ENCODE measurements at regions not wholly inside any gene's neighbourhood (a gene's known extent, or its start where the extent isn't known, plus 50 kb on each side); places are given as distances from the start of the nearest gene placed in this dataset.

DNA sequence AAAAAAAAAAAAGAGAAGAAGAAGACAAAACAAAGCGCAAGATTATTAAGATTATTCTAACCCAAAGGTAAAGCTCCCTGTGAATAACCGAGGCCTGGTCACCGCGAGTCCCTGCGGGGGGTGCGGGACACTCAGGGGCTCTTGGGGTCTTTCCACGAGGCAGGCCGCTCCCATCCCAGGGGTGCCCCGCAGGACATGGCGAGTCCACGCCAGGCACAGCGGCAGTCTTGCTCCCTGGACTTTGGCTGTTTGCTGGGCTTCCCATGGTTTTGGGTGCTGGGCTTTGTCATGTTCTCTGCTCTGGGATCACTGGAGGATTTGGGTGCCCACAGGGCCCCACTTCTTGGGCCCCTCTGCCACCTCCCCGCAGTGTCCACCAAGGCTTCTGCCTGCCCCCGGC is 137.4 kb upstream of the TCERG1L start:
- Histone ChIP-seq H3K36me3 (replicated peaks in 1 of 2; ENCODE audit: insufficient read depth in 1 of 2, low read depth in 2 of 2) (no peaks in the 10 kb centered on the region), H3K4me1 (peaks cover 4% of the 10 kb centered on the region), H3K4me3 (no peak overlapping the region), H3K27ac (no peak overlapping the region), H3K9me3 (no peaks in the 10 kb centered on the region), H3K27me3 (no peaks in the 10 kb centered on the region)
- DNase-seq, result no peak
- WGBS, 2 donors, result 88 to 97% methylated on average over 12 to 14 of the region's 14 CpGs
- ATAC-seq, result no peak
- intact Hi-C loops (cut with DNase I), result no loop called here
- TF ChIP-seq, protein P1, sequence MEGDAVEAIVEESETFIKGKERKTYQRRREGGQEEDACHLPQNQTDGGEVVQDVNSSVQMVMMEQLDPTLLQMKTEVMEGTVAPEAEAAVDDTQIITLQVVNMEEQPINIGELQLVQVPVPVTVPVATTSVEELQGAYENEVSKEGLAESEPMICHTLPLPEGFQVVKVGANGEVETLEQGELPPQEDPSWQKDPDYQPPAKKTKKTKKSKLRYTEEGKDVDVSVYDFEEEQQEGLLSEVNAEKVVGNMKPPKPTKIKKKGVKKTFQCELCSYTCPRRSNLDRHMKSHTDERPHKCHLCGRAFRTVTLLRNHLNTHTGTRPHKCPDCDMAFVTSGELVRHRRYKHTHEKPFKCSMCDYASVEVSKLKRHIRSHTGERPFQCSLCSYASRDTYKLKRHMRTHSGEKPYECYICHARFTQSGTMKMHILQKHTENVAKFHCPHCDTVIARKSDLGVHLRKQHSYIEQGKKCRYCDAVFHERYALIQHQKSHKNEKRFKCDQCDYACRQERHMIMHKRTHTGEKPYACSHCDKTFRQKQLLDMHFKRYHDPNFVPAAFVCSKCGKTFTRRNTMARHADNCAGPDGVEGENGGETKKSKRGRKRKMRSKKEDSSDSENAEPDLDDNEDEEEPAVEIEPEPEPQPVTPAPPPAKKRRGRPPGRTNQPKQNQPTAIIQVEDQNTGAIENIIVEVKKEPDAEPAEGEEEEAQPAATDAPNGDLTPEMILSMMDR (IDR thresholded peaks at IDR 0.05), result no peak
- TF ChIP-seq POLR2A (IDR thresholded peaks at IDR 0.05), result no peak

DNA sequence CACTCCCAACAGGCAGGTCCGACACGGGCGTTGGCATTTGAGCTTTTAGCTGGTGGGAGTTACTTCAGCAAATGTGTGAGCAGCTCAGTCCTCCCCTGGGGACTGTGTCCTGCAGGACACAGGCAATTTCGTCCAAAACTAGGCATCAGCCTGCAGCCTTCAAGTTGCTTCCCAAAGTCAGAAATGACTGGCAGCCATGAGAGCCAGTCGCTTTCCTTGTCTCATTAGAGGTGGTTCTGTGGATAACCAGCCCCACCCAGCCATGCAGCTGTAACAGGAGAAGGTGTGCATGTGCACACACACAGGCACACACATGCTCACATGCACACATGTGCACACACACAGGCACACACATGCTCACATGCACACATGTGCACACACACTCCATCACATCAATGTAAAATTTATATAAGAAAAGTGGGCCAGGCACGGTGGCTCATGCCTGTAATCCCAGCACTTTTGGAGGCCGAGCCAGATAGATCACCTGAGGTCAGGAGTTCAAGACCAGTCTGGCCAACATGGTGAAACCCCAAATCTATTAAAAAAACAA is 138.8 kb upstream of the TCERG1L start:
- Histone ChIP-seq H3K4me3 (no peak overlapping the region), H3K27me3 (peaks cover 0 to 9% of the 10 kb centered on the region in 2 donors), H3K9me3 (no peaks in the 10 kb centered on the region), H3K4me1 (peaks cover 6% of the 10 kb centered on the region), H3K36me3 (replicated peaks in 1 of 2; ENCODE audit: insufficient read depth in 1 of 2, low read depth in 2 of 2) (no peaks in the 10 kb centered on the region), H3K27ac (no peak overlapping the region)
- intact Hi-C loops (cut with DNase I), result loop anchor here (10.0 kb wide), 1 partner anchor 335 kb away; no protein-coding TSS in a partner anchor
- no peak for DNase-seq
- ATAC-seq, result no peak
- TF ChIP-seq, protein P1 (IDR thresholded peaks at IDR 0.05), result no peak
- no peak for TF ChIP-seq POLR2A (IDR thresholded peaks at IDR 0.05)
- 70 to 72% methylated on average over 7 of the region's 7 CpGs for WGBS, 2 donors

DNA sequence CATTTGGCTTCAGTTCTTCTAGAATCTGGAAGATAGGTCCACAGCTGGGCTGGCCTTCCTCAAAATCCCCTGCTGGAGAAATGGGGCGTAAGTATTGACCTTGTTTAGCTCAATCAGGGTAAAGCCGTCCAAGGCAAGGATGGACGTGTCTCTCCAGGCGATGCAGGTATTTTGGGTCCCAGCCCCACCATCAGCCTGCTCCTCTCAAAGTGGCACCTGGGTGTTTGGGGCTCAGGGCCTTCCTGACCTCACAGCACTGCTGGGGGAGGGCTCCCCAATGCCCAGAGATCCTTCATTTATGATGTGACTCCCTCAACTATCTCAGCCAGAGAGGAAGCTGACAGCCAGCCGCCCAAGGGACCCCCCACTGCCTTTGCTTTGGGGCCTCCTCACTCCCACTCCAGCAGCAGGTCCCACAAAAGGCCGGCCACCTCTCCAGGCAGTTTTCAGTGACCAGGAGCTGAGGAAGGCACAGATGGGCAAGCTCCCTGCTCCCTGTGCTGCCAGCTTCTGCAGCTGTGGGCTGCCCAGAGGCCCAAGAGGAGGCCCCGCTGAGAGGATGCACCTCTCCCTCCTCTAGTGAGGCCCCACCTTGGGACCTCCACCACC is 140.0 kb upstream of the TCERG1L start:
- TF ChIP-seq POLR2A (IDR thresholded peaks at IDR 0.05), result no peak
- TF ChIP-seq, protein P1 (IDR thresholded peaks at IDR 0.05), result no peak
- ATAC-seq (no peak), DNase-seq (no peak)
- intact Hi-C loops (cut with DNase I), result loop anchor here (10.0 kb wide), 1 partner anchor 333 kb away; no protein-coding TSS in a partner anchor
- Histone ChIP-seq H3K9me3 (no peaks in the 10 kb centered on the region), H3K27ac (no peak overlapping the region), H3K4me3 (no peak overlapping the region), H3K27me3 (peaks cover 0 to 10% of the 10 kb centered on the region in 2 donors), H3K4me1 (peaks cover 6% of the 10 kb centered on the region), H3K36me3 (replicated peaks in 1 of 2; ENCODE audit: insufficient read depth in 1 of 2, low read depth in 2 of 2) (no peaks in the 10 kb centered on the region)
- 67 to 81% methylated on average over 6 of the region's 7 CpGs for WGBS, 2 donors

DNA sequence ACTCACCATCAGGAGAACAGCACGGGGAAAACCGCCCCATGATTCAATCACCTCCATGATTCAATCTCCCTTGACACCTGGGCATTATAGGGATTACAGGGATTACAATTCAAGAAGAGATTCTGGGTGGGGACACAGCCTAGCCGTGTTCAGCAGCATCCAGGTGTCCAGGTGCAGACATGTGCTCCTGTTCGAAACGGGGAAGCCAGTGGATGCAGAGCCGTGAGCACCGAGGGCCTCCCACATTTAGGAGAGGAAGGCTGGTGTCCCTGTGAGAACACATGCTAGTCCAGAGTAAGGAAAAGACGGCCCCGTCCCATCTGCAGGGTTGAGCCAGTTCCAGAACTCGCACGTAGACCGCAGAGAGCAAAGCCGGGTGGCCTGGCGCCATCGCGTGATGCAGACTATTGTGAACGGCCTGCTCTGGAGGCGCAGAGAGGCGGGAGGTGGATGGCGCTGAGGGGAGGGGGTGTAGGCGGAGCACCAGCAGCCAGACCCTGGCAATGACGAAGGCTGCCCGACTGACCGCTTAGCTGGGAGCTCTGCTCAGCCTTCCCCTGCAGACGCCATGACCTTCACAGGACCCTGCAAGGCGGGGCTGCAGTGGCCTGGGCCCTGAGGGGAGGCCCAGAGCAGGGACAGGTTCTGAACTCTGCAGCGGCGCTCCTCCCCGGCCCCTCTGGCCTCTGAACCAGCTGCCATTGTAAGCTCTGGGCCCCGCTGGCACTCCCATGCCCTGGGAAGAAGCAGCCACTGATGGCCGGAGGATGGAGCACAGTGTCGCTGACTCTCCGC is 141.6 kb upstream of the TCERG1L start:
- TF ChIP-seq, protein P1 (IDR thresholded peaks at IDR 0.05), result no peak
- TF ChIP-seq POLR2A (IDR thresholded peaks at IDR 0.05), result no peak
- Histone ChIP-seq H3K9me3 (no peaks in the 10 kb centered on the region), H3K27ac (no peak overlapping the region), H3K4me3 (no peak overlapping the region), H3K4me1 (peaks cover 6% of the 10 kb centered on the region), H3K36me3 (replicated peaks in 1 of 2; ENCODE audit: insufficient read depth in 1 of 2, low read depth in 2 of 2) (no peaks in the 10 kb centered on the region), H3K27me3 (peaks cover 0 to 10% of the 10 kb centered on the region in 2 donors)
- DNase-seq (no peak), ATAC-seq (no peak)
- intact Hi-C loops (cut with DNase I), result loop anchor here (10.0 kb wide), 1 partner anchor 332 kb away; no protein-coding TSS in a partner anchor
- WGBS, 2 donors, result 48 to 70% methylated on average over 7 to 33 of the region's 33 CpGs

Data from body of pancreas (tissue), 4 donors.